ENCODE measurements at regions not wholly inside any gene's neighbourhood (a gene's known extent, or its start where the extent isn't known, plus 50 kb on each side); places are given as distances from the start of the nearest gene placed in this dataset.

DNA sequence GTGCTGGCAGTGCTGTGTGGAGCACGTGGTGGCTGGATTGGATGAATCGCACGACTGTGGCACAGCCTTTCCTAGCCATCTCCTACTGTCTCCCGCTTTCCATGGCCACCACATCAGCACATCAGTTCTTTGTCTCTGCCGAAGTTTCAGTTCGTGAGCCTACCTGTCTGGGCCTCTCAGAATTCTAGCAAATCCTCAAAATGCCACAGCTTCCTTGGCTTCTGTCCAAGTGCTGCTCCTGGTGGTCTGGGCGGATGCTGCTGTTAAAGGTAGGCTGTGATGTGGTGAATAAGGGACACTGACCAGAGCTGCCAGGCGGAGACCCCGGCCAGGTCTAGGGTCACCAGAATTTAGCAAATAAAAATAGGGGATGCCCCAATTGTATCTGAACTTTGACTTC lies 237.4 kb downstream of the LPIN1 start:
- TF ChIP-seq POLR2AphosphoS5 (IDR thresholded peaks at IDR 0.05; ENCODE audit: low read depth, low read length) (no peak), POLR2A (IDR thresholded peaks at IDR 0.05; ENCODE audit: low read depth, low read length) (no peak)
